ENCODE measurements at regions not wholly inside any gene's neighbourhood (a gene's known extent, or its start where the extent isn't known, plus 50 kb on each side); places are given as distances from the start of the nearest gene placed in this dataset.

GRCh38 chr3:153080778-153081240 is 81.2 kb upstream of the RAP2B start:
- DNase-seq = no peak

GRCh38 chr3:153084431-153084830 is 77.6 kb upstream of the RAP2B start:
- no peak for DNase-seq

- no peak for DNase-seq
Measured at GRCh38 chr3:153087595-153088566, 74.1 kb upstream of the RAP2B start.

GRCh38 chr3:153089620-153090019 is 72.4 kb upstream of the RAP2B start:
- DNase-seq = no peak

- DNase-seq = no peak
Measured at GRCh38 chr3:153090973-153091372, 71.1 kb upstream of the RAP2B start.

GRCh38 chr3:153093629-153094028 is 68.4 kb upstream of the RAP2B start:
- DNase-seq = no peak

GRCh38 chr3:153094386-153094785 is 67.6 kb upstream of the RAP2B start:
- DNase-seq = no peak

GRCh38 chr3:153095441-153095840 is 66.6 kb upstream of the RAP2B start:
- no peak for DNase-seq

GRCh38 chr3:153096731-153097131 is 65.3 kb upstream of the RAP2B start:
- DNase-seq = no peak

GRCh38 chr3:153097213-153097612 is 64.8 kb upstream of the RAP2B start:
- DNase-seq = no peak

- DNase-seq = no peak
Measured at GRCh38 chr3:153099131-153099530, 62.9 kb upstream of the RAP2B start.

GRCh38 chr3:153103406-153103945 is 58.5 kb upstream of the RAP2B start:
- no peak for DNase-seq

- DNase-seq = no peak
Measured at GRCh38 chr3:153110041-153110440, 52.0 kb upstream of the RAP2B start.

GRCh38 chr3:153111016-153111415 is 51.0 kb upstream of the RAP2B start:
- no peak for DNase-seq

Data from NCI-H146 (cell line).